Left renal pelvis (tissue), 4 donors: ENCODE measurements at regions not wholly inside any gene's neighbourhood (a gene's known extent, or its start where the extent isn't known, plus 50 kb on each side); places are given as distances from the start of the nearest gene placed in this dataset.

ENCODE experiments used
- DNase-seq, 4 donors: peaks; one replicate each; pipeline ENCODE4 v3.0.0-alpha.2; 2013; ENCODE audit warnings: low read depth in 4 of 4, low spot score in 3 of 4

DNA sequence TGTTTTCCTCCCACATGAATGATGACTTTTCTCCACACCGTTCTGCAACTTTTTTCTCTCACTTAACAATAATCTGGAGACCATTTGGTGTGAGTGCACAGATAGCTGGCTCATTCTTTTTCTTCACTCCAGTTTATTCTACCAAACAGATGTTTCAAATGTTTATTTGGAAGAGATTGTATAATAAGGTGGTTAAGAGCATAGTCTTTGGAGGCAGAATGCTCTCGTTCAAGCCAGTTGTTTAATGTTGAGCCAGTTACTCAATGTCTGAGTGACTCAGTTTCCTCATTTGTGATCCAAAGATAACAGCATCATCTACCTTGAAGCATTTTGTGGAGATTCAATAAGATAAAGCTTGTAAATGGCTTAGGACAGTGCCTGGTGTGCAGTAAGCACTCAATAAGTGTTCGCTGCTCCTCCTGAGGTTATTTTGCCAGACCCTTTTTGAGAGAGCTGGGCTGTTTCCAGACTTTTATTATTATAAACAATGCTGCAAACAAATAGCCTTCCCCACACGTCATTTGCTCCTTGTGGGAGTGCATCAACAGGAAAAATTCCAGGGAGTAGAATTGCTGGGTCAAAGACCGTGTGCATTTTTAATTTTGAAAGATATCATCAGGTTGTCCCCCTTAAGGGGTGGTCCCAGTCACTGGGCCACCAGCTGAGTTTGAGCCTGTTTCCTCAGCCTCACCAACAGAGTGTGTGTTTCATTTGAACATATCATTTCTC, 70.6 kb downstream of the VEGFA start:
- DNase-seq: no peak

DNA sequence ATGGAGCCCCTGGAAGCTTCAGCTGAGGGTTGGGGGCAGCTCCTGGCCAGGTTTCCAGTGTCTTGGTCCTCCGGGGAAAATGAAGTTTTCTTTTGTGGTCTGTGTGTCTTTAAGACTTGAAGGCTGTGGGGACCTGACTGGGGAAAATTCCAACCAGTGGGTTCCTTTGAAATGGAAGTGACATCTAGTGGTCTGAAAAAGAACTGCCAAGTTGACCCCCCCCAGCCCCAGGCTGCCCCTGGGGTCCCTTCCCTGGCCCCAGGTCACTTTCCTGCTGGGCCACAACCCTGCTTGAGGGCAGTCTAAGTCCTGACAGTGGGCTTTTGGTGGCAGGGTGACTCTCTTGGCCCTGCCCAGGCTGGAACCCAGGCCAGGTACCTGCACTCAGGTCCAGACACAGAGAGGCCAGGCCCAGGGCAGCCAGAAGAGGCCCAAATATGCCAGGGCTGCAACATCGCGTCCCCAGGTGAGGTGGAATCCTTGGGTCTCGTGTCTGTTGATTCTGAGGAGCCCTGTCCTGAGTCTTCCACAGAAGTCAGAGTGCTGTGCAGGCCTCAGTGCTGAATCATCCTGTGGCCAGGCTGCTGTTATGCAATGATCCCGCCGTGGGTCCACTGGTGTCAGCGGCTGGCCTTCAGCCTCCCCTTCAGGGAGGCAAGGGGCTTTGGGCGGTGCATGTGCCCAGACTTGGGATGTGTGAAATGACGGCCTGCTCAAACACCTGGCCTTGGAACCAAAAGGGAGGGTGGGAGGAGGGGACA, 68.4 kb downstream of the VEGFA start:
- no peak for DNase-seq

DNA sequence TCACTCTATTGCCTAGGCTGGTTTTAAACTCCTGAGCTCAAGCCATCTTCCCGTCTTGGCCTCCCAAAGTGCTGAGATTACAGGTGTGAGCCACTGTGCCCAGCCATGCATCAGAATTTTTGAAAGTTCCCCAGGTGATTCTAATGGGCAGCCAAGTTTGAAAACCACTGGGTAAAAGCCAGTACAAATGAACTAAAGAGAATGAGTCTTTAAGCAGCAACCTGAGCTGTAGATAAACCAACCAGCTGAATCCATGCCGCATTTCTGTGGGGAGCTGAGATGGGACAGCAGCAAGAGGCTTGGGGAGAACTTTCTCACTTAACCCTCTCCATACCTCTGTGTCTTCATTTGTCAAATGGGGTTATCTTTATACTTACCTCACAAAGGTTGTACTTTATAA, 67.5 kb downstream of the VEGFA start:
- no peak for DNase-seq

DNA sequence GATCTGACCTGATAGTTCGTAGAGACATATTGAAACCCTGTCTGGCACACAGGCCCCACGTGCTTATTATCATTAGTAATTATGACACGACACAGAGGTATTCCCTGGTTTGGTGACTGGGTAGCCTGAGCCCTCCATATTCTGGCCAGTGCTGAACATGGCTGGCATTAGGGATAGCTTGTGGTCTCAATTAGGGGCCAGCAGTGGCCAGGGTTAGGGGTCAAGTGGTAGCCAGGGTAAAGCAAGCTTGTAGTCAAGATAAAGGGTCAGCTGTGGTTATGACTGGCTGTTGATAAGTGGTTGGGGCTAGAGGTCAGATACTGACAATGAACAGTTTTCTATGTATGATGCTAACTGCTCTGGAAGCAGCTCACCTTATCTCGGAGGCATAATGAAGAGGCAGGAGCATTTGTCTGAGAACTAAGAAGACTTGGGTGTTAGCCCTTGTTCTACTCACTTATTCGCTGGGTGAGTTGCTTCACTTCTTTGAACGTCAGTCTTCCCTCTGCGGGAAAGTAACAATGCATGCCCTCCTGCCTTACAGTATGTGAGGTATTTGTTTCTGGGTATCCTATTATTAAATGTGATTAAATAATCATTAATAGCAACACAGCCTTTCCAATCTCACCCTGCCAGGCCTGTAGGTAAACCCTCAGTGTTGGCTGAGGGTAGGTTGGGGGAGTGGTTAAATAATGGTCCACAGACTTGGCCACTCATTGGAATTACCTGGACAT, 66.7 kb downstream of the VEGFA start:
- no peak for DNase-seq
